ENCODE measurements at regions not wholly inside any gene's neighbourhood (a gene's known extent, or its start where the extent isn't known, plus 50 kb on each side); places are given as distances from the start of the nearest gene placed in this dataset.

- no peak overlapping the region for H3K27ac Mint-ChIP-seq
- no peaks in the 10 kb centered on the region for H3K36me3 Mint-ChIP-seq (ENCODE audit: low read depth)
- ChIA-PET CTCF (no interaction called here), POLR2A (no interaction called here)
- DNase-seq = no peak
- H3K27me3 Mint-ChIP-seq = no peaks in the 10 kb centered on the region
- no peaks in the 10 kb centered on the region for H3K4me1 Mint-ChIP-seq
- no peaks in the 10 kb centered on the region for H3K9me3 Mint-ChIP-seq
- no peak overlapping the region for H3K4me3 Mint-ChIP-seq
Observed at GRCh38 chr5:175032741-175033151, 308.4 kb downstream of the MSX2 start.

- no peaks in the 10 kb centered on the region for H3K36me3 Mint-ChIP-seq (ENCODE audit: low read depth)
- no peaks in the 10 kb centered on the region for H3K9me3 Mint-ChIP-seq
- H3K27me3 Mint-ChIP-seq = no peaks in the 10 kb centered on the region
- no peak overlapping the region for H3K27ac Mint-ChIP-seq
- ChIA-PET CTCF (no interaction called here), POLR2A (no interaction called here)
- no peak for DNase-seq
- no peaks in the 10 kb centered on the region for H3K4me1 Mint-ChIP-seq
- no peak overlapping the region for H3K4me3 Mint-ChIP-seq
Observed at GRCh38 chr5:175032013-175032412, 307.6 kb downstream of the MSX2 start.

GRCh38 chr5:175027390-175027789 lies 303.0 kb downstream of the MSX2 start:
- POLR2A ChIA-PET = no interaction called here
- H3K4me1 Mint-ChIP-seq = no peaks in the 10 kb centered on the region

GRCh38 chr5:175025077-175025476 lies 300.7 kb downstream of the MSX2 start:
- no peaks in the 10 kb centered on the region for H3K36me3 Mint-ChIP-seq (ENCODE audit: low read depth)
- no peaks in the 10 kb centered on the region for H3K27me3 Mint-ChIP-seq
- H3K4me1 Mint-ChIP-seq = no peaks in the 10 kb centered on the region
- no peaks in the 10 kb centered on the region for H3K9me3 Mint-ChIP-seq
- CTCF ChIA-PET = no interaction called here
- no peak for DNase-seq
- POLR2A ChIA-PET = no interaction called here
- no peak overlapping the region for H3K27ac Mint-ChIP-seq
- H3K4me3 Mint-ChIP-seq = no peak overlapping the region

More at GRCh38 chr5:175027390-175027789, 303.0 kb downstream of the MSX2 start:
- H3K36me3 Mint-ChIP-seq (ENCODE audit: low read depth) = no peaks in the 10 kb centered on the region
- no peaks in the 10 kb centered on the region for H3K9me3 Mint-ChIP-seq
- no peak overlapping the region for H3K4me3 Mint-ChIP-seq
- DNase-seq = no peak
- H3K27ac Mint-ChIP-seq = no peak overlapping the region
- H3K27me3 Mint-ChIP-seq = no peaks in the 10 kb centered on the region
- CTCF ChIA-PET = no interaction called here

GRCh38 chr5:175021841-175022625 lies 297.7 kb downstream of the MSX2 start:
- Mint-ChIP-seq H3K27me3 (peaks cover 3% of the 10 kb centered on the region), H3K9me3 (no peaks in the 10 kb centered on the region), H3K36me3 (ENCODE audit: low read depth) (no peaks in the 10 kb centered on the region), H3K4me3 (no peak overlapping the region), H3K27ac (no peak overlapping the region), H3K4me1 (no peaks in the 10 kb centered on the region)
- CTCF ChIA-PET = no interaction called here
- POLR2A ChIA-PET = no interaction called here
- DNase-seq = no peak

GRCh38 chr5:175021321-175021720 lies 296.9 kb downstream of the MSX2 start:
- Mint-ChIP-seq H3K4me3 (no peak overlapping the region), H3K27ac (no peak overlapping the region), H3K36me3 (ENCODE audit: low read depth) (no peaks in the 10 kb centered on the region), H3K9me3 (no peaks in the 10 kb centered on the region), H3K27me3 (peaks cover 3% of the 10 kb centered on the region), H3K4me1 (no peaks in the 10 kb centered on the region)
- ChIA-PET CTCF (no interaction called here), POLR2A (no interaction called here)
- DNase-seq = no peak

- POLR2A ChIA-PET = no interaction called here
- no peaks in the 10 kb centered on the region for H3K4me1 Mint-ChIP-seq
- no peaks in the 10 kb centered on the region for H3K9me3 Mint-ChIP-seq
Observed at GRCh38 chr5:175015028-175015685, 290.8 kb downstream of the MSX2 start.

GRCh38 chr5:175013251-175013650 lies 288.9 kb downstream of the MSX2 start:
- H3K36me3 Mint-ChIP-seq (ENCODE audit: low read depth) = no peaks in the 10 kb centered on the region
- H3K27ac Mint-ChIP-seq = no peak overlapping the region
- peaks cover 5% of the 10 kb centered on the region for H3K27me3 Mint-ChIP-seq
- CTCF ChIA-PET = no interaction called here
- POLR2A ChIA-PET = no interaction called here
- DNase-seq = no peak
- no peaks in the 10 kb centered on the region for H3K4me1 Mint-ChIP-seq
- no peaks in the 10 kb centered on the region for H3K9me3 Mint-ChIP-seq
- H3K4me3 Mint-ChIP-seq = no peak overlapping the region

More at GRCh38 chr5:175015028-175015685, 290.8 kb downstream of the MSX2 start:
- no peak for DNase-seq
- Mint-ChIP-seq H3K36me3 (ENCODE audit: low read depth) (no peaks in the 10 kb centered on the region), H3K27me3 (peaks cover 7% of the 10 kb centered on the region), H3K27ac (no peak overlapping the region), H3K4me3 (no peak overlapping the region)
- CTCF ChIA-PET = no interaction called here

GRCh38 chr5:175012267-175012666 lies 287.9 kb downstream of the MSX2 start:
- Mint-ChIP-seq H3K36me3 (ENCODE audit: low read depth) (no peaks in the 10 kb centered on the region), H3K4me1 (no peaks in the 10 kb centered on the region), H3K27ac (no peak overlapping the region), H3K4me3 (no peak overlapping the region), H3K27me3 (peaks cover 4% of the 10 kb centered on the region), H3K9me3 (no peaks in the 10 kb centered on the region)
- ChIA-PET POLR2A (no interaction called here), CTCF (no interaction called here)
- DNase-seq = no peak

- POLR2A ChIA-PET = no interaction called here
- CTCF ChIA-PET = no interaction called here
- Mint-ChIP-seq H3K9me3 (peaks cover 5% of the 10 kb centered on the region), H3K27me3 (no peaks in the 10 kb centered on the region), H3K4me1 (no peaks in the 10 kb centered on the region), H3K27ac (no peak overlapping the region), H3K36me3 (ENCODE audit: low read depth) (no peaks in the 10 kb centered on the region), H3K4me3 (no peak overlapping the region)
- no peak for DNase-seq
Observed at GRCh38 chr5:175003531-175003930, 279.1 kb downstream of the MSX2 start.

GRCh38 chr5:175001876-175002645 lies 277.7 kb downstream of the MSX2 start:
- POLR2A ChIA-PET = no interaction called here
- CTCF ChIA-PET = no interaction called here

GRCh38 chr5:175001311-175001710 lies 276.9 kb downstream of the MSX2 start:
- POLR2A ChIA-PET = no interaction called here
- DNase-seq = no peak
- no peaks in the 10 kb centered on the region for H3K36me3 Mint-ChIP-seq (ENCODE audit: low read depth)
- peaks cover 12% of the 10 kb centered on the region for H3K4me1 Mint-ChIP-seq
- peaks cover 18% of the 10 kb centered on the region for H3K9me3 Mint-ChIP-seq
- no peak overlapping the region for H3K4me3 Mint-ChIP-seq
- CTCF ChIA-PET = no interaction called here
- no peak overlapping the region for H3K27ac Mint-ChIP-seq
- no peaks in the 10 kb centered on the region for H3K27me3 Mint-ChIP-seq

More at GRCh38 chr5:175001876-175002645, 277.7 kb downstream of the MSX2 start:
- Mint-ChIP-seq H3K4me1 (peaks cover 12% of the 10 kb centered on the region), H3K9me3 (peaks cover 18% of the 10 kb centered on the region), H3K4me3 (no peak overlapping the region), H3K36me3 (ENCODE audit: low read depth) (no peaks in the 10 kb centered on the region), H3K27ac (no peak overlapping the region), H3K27me3 (no peaks in the 10 kb centered on the region)
- no peak for DNase-seq

GRCh38 chr5:174999581-174999980 lies 275.2 kb downstream of the MSX2 start:
- no peak overlapping the region for H3K27ac Mint-ChIP-seq
- peaks cover 18% of the 10 kb centered on the region for H3K9me3 Mint-ChIP-seq
- DNase-seq = no peak
- no peak overlapping the region for H3K4me3 Mint-ChIP-seq
- no peaks in the 10 kb centered on the region for H3K27me3 Mint-ChIP-seq
- H3K4me1 Mint-ChIP-seq = peaks cover 12% of the 10 kb centered on the region
- ChIA-PET POLR2A (no interaction called here), CTCF (no interaction called here)
- H3K36me3 Mint-ChIP-seq (ENCODE audit: low read depth) = no peaks in the 10 kb centered on the region

Measured in activated CD4-positive, alpha-beta T cell treated with anti-CD3 and anti-CD28 coated beads, Interleukin-2, amount 10 ng/mL, durations not matched to agents 7 days and 5 days (primary cell).